GM03348 (cell line): ENCODE measurements at regions not wholly inside any gene's neighbourhood (a gene's known extent, or its start where the extent isn't known, plus 50 kb on each side); places are given as distances from the start of the nearest gene placed in this dataset.
"Not testable (repeated sequence)": the region's sequence is repeated elsewhere in the genome, so short reads cannot be mapped to it uniquely, and the experiment has no call there.

Source experiments
- DNase-seq: peaks from one replicate; pipeline ENCODE4 v3.0.0; 2012; ENCODE audit warnings: low spot score

- DNase-seq = no peak
Measured at GRCh38 chr13:79870766-79871165, 389.8 kb downstream of the NDFIP2 start.

- DNase-seq = no peak
Measured at GRCh38 chr13:79870123-79870522, 389.2 kb downstream of the NDFIP2 start.

GRCh38 chr13:79869326-79869725 lies 388.4 kb downstream of the NDFIP2 start:
- DNase-seq = no peak

- peak; percentile 28 for DNase-seq
Measured at GRCh38 chr13:79867254-79867653, 386.3 kb downstream of the NDFIP2 start.

- DNase-seq = no peak
Measured at GRCh38 chr13:79866436-79866835, 385.5 kb downstream of the NDFIP2 start.

GRCh38 chr13:79862515-79862914 lies 381.6 kb downstream of the NDFIP2 start:
- DNase-seq = no peak

- no peak for DNase-seq
Measured at GRCh38 chr13:79861731-79862130, 380.8 kb downstream of the NDFIP2 start.

- no peak for DNase-seq
Measured at GRCh38 chr13:79860791-79861190, 379.8 kb downstream of the NDFIP2 start.

GRCh38 chr13:79859756-79860155 lies 378.8 kb downstream of the NDFIP2 start:
- DNase-seq = no peak

- DNase-seq = no peak
Measured at GRCh38 chr13:79853251-79853650, 372.3 kb downstream of the NDFIP2 start.

GRCh38 chr13:79851318-79851717 lies 370.4 kb downstream of the NDFIP2 start:
- no peak for DNase-seq

- no peak for DNase-seq
Measured at GRCh38 chr13:79847882-79848592, 367.1 kb downstream of the NDFIP2 start.

GRCh38 chr13:79846386-79846785 lies 365.4 kb downstream of the NDFIP2 start:
- DNase-seq = no peak

- peak; percentile 6 for DNase-seq
Measured at GRCh38 chr13:79837741-79838450, 356.9 kb downstream of the NDFIP2 start.

GRCh38 chr13:79836121-79836520 lies 355.2 kb downstream of the NDFIP2 start:
- DNase-seq = not testable (repeated sequence)

GRCh38 chr13:79834876-79835275 lies 353.9 kb downstream of the NDFIP2 start:
- no peak for DNase-seq

- DNase-seq = no peak
Measured at GRCh38 chr13:79833991-79834390, 353.0 kb downstream of the NDFIP2 start.

- DNase-seq = no peak
Measured at GRCh38 chr13:79831556-79831955, 350.6 kb downstream of the NDFIP2 start.

- DNase-seq = no peak
Measured at GRCh38 chr13:79830945-79831344, 350.0 kb downstream of the NDFIP2 start.

- DNase-seq = no peak
Measured at GRCh38 chr13:79830426-79830825, 349.5 kb downstream of the NDFIP2 start.

GRCh38 chr13:79829880-79830279 lies 348.9 kb downstream of the NDFIP2 start:
- no peak for DNase-seq

- DNase-seq = no peak
Measured at GRCh38 chr13:79825959-79826358, 345.0 kb downstream of the NDFIP2 start.

- DNase-seq = no peak
Measured at GRCh38 chr13:79815041-79815440, 334.1 kb downstream of the NDFIP2 start.
